GM19351 (cell line): ENCODE measurements at regions not wholly inside any gene's neighbourhood (a gene's known extent, or its start where the extent isn't known, plus 50 kb on each side); places are given as distances from the start of the nearest gene placed in this dataset.

Source experiments
- ATAC-seq: cut with Tn5 transposase; IDR thresholded peaks from one replicate; pipeline ENCODE4 v1.9.1; 2021; ENCODE audit warnings: mild to moderate bottlenecking, moderate library complexity; ENCODE audit not compliant: unreplicated experiment

DNA sequence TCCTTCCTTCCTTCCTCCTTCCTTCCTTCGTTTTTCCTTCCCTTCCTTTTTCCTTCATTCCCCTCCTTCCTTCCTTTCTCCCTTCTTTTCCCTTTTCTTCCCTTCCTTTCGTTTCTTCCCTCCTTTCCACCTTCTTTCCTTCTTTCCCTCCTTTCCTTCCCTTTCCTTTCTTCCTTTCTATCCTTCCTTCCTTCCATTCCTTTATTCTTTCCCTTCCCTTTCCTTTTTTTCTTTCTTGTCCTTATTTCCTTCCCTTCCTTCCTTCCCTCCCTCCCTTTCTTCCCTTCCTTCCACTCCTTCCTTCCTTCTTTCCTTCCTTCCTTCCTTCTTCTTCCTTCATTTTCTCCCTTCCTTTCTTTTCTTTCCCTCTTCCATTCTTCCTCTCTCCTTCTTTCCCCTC, 394.6 kb downstream of the GABRB3 start:
- no peak for ATAC-seq

- no peak for ATAC-seq
These were observed 396.6 kb downstream of the GABRB3 start for GRCh38 chr15:26376243-26376642.

GRCh38 chr15:26374806-26375205, 398.1 kb downstream of the GABRB3 start:
- no peak for ATAC-seq

DNA sequence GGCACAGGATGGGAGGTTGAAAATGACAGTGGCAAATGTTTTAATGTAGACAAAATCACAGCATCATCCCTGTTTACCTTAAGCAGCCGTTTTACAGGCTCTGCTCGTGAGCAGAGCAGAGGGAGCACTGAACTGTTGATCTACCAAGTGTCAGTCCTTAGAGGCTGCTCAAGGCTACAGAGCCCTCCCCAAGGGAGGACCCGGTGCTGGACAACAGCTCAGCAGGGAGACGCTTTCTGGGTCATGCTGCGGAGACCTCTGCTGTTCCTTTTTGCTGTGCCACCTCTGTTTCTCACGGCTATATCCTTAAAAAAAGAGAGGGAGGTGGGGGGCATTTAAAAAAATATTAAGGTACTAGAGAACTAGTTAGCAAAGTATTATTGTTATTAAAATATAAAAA, 400.2 kb downstream of the GABRB3 start:
- no peak for ATAC-seq

DNA sequence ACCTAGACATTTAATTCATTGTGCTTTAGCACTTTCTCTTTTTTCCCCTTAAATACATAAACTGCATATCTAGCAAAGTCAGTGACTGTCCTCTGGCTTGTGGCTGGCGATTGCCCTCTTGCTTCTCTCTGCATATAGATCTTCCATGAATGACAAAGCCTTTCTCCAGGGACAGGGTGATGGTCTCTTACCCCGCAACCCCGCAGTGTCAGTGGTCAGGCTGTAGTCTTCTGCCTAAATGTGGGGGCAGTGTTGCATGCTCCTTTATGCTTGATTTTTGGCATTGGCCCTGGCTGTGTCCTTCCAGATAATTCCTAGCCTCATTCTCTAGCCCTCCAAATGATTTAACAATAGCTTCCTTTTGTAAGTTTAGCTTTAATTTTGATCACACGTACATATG, 407.8 kb downstream of the GABRB3 start:
- ATAC-seq: no peak

- no peak for ATAC-seq
These were observed 413.0 kb downstream of the GABRB3 start for GRCh38 chr15:26359855-26360254.

GRCh38 chr15:26358708-26359107, 414.2 kb downstream of the GABRB3 start:
- no peak for ATAC-seq

DNA sequence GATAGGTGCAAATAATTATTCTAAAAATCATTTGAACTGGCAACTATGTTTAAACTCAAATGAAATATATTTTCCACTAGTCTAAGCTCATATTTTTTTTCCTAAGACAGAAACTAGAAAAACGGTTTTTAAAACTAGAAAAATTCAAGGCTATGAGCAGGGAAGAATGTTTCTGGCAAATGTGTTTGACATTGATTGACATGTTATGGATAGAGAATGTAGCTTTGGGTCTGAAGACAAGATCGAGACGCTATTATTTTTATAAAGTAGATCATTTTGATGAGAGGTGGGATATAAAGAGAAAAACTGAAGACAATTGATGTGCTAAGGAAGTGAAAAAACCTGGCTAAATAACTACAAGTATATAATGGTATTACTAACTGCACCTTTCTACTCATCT, 415.2 kb downstream of the GABRB3 start:
- no peak for ATAC-seq

- no peak for ATAC-seq
These were observed 417.3 kb downstream of the GABRB3 start for GRCh38 chr15:26355472-26356074.

DNA sequence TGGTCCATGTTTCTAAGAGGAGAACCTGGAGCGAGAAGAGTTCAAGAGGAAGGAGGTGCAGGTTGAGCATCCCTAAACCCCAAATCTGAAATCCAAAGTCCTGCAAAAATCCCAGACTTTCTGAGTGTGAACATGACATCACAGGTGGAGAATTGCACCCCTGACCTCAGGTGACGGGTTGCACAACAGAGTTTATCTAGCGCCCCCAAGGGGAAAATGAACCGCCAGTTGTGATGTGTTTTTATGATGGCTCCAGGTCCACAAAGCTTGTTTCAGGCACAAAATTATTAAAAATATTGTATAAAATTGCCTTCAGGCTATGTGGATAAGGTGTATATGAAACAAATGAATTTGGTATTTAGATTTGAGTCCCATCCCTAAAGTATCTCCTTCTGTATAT, 420.0 kb downstream of the GABRB3 start:
- ATAC-seq: no peak

DNA sequence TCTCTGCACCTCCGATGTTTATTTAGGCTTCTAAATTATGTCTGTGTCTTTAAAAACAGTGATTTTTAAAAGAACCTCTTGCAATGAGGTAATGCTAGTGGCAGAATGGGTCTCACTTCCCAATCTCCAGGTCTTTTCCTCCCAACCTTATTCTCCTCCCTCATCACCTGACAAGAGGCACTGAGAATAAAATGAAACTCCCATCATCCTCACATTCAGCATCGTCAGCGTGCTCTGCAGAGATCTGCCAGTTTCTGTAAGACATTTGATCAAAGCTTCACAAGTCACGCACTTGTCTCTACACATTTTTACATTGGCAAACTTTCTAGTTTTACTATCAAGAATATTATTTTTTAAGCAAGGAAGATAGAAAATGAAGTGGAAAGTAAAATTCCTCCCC, 420.5 kb downstream of the GABRB3 start:
- ATAC-seq: no peak

DNA sequence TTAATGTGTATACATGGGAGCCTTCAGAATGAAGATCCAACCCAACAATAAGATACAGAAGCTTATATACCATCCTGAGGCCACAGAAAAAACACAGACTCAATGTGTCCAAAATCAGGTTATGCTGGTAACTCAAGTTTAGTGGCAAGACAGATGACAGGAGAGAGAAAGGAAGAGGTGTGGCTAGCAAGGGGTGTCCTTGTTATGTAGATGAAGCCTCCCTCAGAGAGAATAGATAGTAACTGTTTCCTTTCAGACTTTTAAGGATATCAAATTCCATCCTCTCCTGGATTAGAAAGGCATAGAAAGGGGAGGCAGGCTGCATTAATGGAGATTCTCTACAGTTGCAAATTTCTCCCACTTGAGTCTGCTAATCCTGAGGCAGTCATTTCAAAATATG, 447.4 kb downstream of the GABRB3 start:
- ATAC-seq: no peak

DNA sequence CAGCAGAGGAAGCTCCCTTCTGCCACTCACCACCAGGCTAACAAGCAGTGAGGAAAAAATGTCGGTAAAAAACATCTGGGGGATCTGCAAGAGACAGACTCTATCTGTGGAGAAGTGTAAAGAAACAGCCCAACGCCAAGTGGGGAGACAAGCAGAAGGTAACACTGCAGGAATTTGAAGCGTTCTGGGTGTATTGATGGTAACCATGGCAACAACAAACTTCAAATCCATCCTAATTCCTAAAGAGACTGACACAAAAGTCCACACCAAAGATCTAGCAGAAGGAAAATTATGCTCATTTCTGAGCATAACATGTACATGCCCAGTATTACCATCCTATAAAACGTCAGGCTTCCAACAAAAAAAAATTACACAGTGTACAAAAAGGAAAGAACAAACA, 449.3 kb downstream of the GABRB3 start:
- ATAC-seq: no peak

- ATAC-seq: no peak
These were observed 454.2 kb downstream of the GABRB3 start for GRCh38 chr15:26318689-26319088.

GRCh38 chr15:26314577-26314976, 451.4 kb upstream of the ATP10A start:
- no peak for ATAC-seq

- ATAC-seq: no peak
These were observed 448.6 kb upstream of the ATP10A start for GRCh38 chr15:26311710-26312236.

DNA sequence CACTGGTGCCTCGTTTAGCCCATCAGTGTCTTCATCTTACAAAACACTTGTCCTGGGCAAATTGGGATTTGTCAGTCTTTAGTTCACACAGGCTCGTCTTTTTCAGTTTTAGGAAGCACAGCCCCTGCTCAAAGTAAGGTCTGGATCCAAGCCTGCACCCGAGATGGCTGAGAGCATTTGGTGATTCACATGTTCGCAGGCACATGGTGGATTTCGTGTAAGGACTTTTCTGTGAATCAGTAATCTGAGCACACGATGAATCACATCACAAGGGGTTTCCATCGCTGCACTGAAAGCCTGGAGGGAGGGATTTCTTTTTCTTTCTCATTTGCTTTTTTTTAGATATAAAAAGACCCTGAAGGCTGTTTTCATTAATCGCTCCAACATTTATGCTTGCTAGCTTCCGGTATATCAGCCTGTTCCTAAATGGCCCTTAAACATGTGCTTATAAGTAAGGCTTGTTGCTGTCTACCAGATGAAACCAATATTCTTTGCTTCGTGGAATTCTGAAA, 435.6 kb upstream of the ATP10A start:
- ATAC-seq: no peak

DNA sequence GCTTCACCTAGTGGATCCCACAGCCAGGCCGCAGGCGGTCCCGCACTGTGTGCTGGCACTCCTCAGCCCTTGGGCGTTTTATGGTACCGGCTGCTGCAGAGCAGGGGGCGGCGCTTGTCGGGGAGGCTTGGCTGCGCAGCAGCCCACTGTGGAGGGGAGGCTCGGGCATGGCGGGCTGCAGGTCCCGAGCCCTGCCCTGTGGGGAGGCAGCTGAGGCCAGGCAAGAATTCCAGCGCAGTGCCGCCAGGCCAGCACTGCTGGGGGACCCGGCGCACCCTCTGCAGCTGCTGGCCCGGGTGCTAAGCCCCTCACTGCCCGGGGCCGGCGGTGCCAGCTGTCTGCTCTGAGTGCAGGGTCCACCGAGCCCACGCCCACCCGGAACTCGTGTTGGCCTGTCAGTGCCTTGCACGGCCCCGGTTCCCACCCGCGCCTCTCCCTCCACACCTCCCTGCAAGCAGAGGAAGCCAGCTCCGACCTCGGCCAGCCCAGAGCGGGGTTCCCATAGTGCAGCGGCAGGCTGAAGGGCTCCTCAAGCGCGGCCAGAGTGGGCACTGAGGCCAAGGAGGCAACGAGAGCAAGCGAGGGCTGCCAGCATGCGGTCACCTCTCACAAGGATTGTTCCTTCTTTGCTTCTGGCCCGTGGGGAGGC, 435.0 kb upstream of the ATP10A start:
- ATAC-seq: no peak

GRCh38 chr15:26295336-26296085, 432.4 kb upstream of the ATP10A start:
- ATAC-seq: no peak

- no peak for ATAC-seq
These were observed 431.0 kb upstream of the ATP10A start for GRCh38 chr15:26294059-26294689.

GRCh38 chr15:26287381-26287780, 424.3 kb upstream of the ATP10A start:
- ATAC-seq: no peak
